Neutrophil (primary cell): ENCODE measurements at regions not wholly inside any gene's neighbourhood (a gene's known extent, or its start where the extent isn't known, plus 50 kb on each side); places are given as distances from the start of the nearest gene placed in this dataset.

Experiments
- H3K27ac ChIP-seq: fragments of 200-600 bp; sonication (generic); 2 replicates; pipeline ENCODE4 v1.5.1; 2016; ENCODE audit warnings: mild to moderate bottlenecking, moderate library complexity
- H3K27me3 ChIP-seq: fragments of 200-600 bp; sonication (generic); 2 replicates; pipeline ENCODE4 v1.6.0; 2016; ENCODE audit warnings: mild to moderate bottlenecking
- H3K36me3 ChIP-seq: fragments of 200-600 bp; sonication (generic); 2 replicates; pipeline ENCODE4 v1.5.1; 2017
- H3K4me1 ChIP-seq, 2 experiments: fragments of 200-600 bp in 1 of 2; sonication (generic) in 1 of 2; 1 replicate in 1 of 2; 2 replicates in 1 of 2; pipeline versions ENCODE4 v1.5.1 to v1.6.1; 2013 to 2016; ENCODE audit warnings: low read depth in 1 of 2, low read length in 1 of 2, mild to moderate bottlenecking in 1 of 2, moderate library complexity in 1 of 2; ENCODE audit not compliant: control insufficient read depth in 1 of 2, insufficient read depth in 1 of 2
- H3K4me3 ChIP-seq, 2 experiments: fragments of 200-600 bp in 1 of 2; sonication (generic) in 1 of 2; 1 replicate in 1 of 2; 2 replicates in 1 of 2; pipeline ENCODE4 v1.5.1; 2013 to 2016; ENCODE audit warnings: low read depth in 1 of 2, low read length in 1 of 2, mild to moderate bottlenecking in 1 of 2, moderate library complexity in 1 of 2
- H3K9me3 ChIP-seq: fragments of 200-600 bp; sonication (generic); 2 replicates; pipeline ENCODE4 v1.5.1; 2016
- TF ChIP-seq, protein P1 (sequence below): fragments of 200-600 bp; sonication (generic); IDR thresholded peaks from 2 replicates; pipeline ENCODE4 v1.5.1; 2016; ENCODE audit warnings: antibody characterized with exemption

DNA sequence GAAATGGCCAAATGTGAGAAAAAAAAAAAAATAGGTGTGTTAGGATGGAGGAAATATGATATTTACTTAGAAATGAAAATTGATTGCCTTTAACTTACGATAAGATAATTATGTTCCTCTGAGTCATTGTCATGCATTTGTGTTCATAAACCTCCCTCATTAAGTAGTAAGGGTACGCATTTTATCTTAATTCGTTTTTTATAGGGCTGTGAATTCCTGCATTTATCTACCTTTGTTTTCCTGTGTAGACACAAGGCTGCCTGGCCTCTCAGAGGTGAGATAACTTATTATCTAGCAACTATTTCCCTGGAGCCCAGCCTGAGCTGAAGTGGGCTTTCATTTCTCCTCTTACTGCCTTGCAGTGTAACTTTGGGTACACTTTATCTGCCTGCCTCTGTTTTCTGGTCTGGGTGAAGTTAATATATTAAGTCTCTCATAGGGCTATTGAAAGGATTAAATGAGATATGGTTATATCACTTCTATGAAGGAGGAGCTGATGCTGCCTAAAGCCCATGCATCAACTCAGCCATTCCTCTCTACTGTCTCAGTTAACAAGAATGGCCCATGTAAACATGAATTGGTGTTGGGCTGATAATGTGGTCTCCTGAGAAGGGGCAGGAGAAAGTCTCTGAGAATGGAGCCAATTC is 103.8 kb upstream of the KLF4 start:
- Histone ChIP-seq H3K27ac (no peak overlapping the region), H3K4me3 (no peak overlapping the region), H3K36me3 (no peaks in the 10 kb centered on the region), H3K4me1 (no peaks in the 10 kb centered on the region), H3K27me3 (peaks cover 4% of the 10 kb centered on the region), H3K9me3 (no peaks in the 10 kb centered on the region)
- TF ChIP-seq, protein P1, sequence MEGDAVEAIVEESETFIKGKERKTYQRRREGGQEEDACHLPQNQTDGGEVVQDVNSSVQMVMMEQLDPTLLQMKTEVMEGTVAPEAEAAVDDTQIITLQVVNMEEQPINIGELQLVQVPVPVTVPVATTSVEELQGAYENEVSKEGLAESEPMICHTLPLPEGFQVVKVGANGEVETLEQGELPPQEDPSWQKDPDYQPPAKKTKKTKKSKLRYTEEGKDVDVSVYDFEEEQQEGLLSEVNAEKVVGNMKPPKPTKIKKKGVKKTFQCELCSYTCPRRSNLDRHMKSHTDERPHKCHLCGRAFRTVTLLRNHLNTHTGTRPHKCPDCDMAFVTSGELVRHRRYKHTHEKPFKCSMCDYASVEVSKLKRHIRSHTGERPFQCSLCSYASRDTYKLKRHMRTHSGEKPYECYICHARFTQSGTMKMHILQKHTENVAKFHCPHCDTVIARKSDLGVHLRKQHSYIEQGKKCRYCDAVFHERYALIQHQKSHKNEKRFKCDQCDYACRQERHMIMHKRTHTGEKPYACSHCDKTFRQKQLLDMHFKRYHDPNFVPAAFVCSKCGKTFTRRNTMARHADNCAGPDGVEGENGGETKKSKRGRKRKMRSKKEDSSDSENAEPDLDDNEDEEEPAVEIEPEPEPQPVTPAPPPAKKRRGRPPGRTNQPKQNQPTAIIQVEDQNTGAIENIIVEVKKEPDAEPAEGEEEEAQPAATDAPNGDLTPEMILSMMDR: no peak

DNA sequence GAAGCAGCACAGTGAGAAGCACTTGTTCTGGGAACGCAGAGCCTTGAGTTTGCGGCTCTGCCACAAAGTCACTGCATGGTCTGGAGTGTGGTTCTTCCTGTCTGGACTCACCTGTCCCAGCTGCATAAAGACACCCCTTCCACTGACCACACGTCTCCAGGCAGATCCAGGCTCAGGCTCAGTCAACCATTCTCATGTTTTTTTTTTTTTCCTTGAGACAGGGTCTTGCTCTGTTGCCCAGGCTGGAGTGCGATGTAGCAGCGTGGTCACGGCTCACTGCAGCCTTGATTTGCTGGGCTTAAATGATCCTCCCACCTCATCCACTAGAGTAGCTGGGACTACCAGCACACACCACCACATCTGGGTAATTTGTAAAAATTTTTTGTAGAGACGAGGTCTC is 102.9 kb upstream of the KLF4 start:
- H3K4me3 ChIP-seq: no peak overlapping the region
- peaks cover 10% of the 10 kb centered on the region for H3K27me3 ChIP-seq
- peaks cover 6% of the 10 kb centered on the region in 2 experiments for H3K4me1 ChIP-seq
- no peaks in the 10 kb centered on the region for H3K9me3 ChIP-seq
- TF ChIP-seq, protein P1: no peak
- no peaks in the 10 kb centered on the region for H3K36me3 ChIP-seq
- H3K27ac ChIP-seq: no peak overlapping the region

DNA sequence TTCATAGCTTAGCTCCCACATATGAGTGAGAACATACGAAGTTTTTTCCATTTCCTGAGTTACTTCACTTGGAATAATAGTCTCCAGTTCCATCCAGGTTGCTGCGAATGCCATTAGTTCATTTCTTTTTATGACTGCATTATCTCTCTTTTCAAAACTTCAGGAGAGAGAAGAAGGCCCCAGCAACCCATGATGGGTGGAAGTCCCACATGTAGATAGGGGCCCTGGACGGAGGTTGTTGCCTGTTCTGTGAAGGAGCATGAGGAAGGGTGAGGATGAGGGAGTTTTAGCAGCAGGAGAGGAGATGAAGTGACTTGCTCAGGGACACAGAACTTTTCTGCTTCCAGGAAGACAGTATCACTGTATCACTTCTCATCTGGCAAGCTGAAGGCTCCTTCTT is 102.2 kb upstream of the KLF4 start:
- Histone ChIP-seq H3K4me3 (no peak overlapping the region), H3K36me3 (no peaks in the 10 kb centered on the region), H3K27ac (no peak overlapping the region), H3K27me3 (peaks cover 10% of the 10 kb centered on the region), H3K9me3 (no peaks in the 10 kb centered on the region), H3K4me1 (peaks cover 11% of the 10 kb centered on the region in 2 experiments)
- TF ChIP-seq, protein P1: no peak

DNA sequence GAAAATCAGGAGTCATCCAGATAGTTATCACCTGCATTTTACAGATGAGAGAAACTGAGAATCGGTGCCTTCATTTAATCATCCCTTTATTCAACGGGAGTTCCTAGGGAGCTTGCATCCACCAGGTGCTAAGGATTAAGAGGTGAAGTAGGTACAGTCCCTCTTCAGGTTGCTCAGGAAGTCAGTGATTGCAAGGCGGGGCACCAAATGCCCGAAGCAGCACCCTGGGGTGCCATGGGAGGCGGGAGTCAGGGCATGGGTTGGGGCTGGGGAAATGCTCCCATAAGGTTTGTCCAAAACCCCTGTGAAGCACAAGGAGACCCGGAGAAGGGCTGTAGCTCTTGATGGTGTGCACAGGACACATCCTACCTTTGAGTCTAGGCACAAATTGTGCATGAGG is 98.8 kb upstream of the KLF4 start:
- Histone ChIP-seq H3K9me3 (no peaks in the 10 kb centered on the region), H3K27ac (no peak overlapping the region), H3K4me1 (peaks cover 11% of the 10 kb centered on the region in 2 experiments), H3K4me3 (no peak overlapping the region), H3K27me3 (peaks cover 10% of the 10 kb centered on the region), H3K36me3 (no peaks in the 10 kb centered on the region)
- TF ChIP-seq, protein P1: no peak

DNA sequence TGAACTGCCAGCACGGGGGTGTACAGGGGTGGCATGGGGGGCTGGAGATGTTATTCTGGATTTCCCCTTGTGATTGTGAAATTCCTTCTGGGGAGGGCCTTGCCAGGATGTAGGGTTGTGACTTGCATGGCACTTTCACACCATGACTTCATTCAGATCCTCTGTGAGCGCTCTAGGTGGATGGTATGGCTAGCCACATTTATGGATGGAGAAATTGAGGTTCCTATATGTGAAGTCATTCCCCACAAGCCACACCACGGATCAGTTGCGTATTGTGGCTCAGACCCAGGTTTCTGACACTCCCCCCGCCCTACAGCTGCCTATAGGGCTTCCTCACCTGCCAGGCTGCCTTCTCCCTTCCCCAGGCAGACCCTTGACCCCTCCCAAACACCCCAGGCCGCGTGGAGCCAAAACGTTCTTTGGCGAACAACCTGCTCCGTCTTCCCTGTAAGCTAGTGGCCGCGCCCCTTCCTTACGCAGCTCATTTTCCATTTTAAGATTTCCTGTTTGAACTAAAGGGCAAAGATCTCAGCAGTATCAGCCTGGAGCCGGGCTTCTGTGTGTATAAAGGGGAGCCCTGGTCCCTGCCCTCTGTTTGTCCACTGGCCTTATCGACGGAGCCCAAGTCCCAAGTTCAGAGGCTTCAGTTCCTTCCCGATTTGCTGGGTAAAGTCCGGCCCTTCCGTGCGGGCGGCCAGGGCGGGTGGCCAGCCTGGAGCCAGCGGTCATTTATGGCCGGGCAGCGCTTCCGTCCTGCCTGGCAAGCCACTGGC is 97.8 kb upstream of the KLF4 start:
- peaks cover 10% of the 10 kb centered on the region for H3K27me3 ChIP-seq
- no peak overlapping the region for H3K27ac ChIP-seq
- TF ChIP-seq, protein P1: no peak
- peak overlapping the region; percentile 5 to 47 for H3K4me3 ChIP-seq
- peaks cover 11% of the 10 kb centered on the region in 2 experiments for H3K4me1 ChIP-seq
- no peaks in the 10 kb centered on the region for H3K9me3 ChIP-seq
- no peaks in the 10 kb centered on the region for H3K36me3 ChIP-seq
